ENCODE measurements at regions not wholly inside any gene's neighbourhood (a gene's known extent, or its start where the extent isn't known, plus 50 kb on each side); places are given as distances from the start of the nearest gene placed in this dataset.
"Not testable (repeated sequence)": the region's sequence is repeated elsewhere in the genome, so short reads cannot be mapped to it uniquely, and the experiment has no call there.

GRCh38 chr12:33834672-33835071 is 187.6 kb upstream of the ALG10 start:
- no peak for DNase-seq

DNA sequence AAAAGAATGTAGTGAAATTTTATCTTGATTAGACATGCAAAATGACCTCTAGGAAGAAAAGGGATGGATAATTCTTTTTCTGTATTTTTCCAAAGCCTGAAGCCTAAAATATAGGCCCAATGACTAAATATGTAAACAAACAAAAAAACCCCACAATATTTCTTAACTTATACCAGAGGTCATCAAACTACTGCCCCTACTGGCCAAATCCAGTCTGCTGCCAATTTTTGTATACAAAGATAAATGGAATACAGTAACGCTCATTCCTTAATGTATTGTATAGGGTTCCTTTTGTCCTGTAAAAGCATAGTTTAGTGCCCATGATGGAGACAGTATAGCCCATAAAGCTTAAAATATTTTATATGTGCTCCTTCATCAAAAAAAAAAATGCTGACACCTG is 145.7 kb upstream of the ALG10 start:
- peak; percentile 1 for DNase-seq

DNA sequence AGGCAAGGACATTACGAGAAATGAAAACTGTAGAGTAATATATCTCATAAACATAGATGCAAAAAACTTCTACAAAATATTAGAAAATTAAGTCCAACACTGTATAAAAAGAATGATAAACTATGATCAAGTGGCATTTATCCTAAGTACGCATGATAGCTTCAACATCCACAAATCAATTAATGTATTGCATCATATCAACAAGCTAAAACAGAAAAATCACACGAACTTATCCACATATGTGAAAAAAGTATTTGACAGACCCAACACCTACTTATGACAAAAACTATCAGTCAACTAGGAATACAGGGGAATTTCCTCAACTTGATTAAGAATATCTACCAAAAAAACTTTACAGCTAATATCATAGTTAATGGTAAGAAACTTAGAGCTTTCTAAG is 129.9 kb upstream of the ALG10 start:
- DNase-seq: no peak

GRCh38 chr12:33920460-33920859 is 101.8 kb upstream of the ALG10 start:
- not testable (repeated sequence) for DNase-seq

DNA sequence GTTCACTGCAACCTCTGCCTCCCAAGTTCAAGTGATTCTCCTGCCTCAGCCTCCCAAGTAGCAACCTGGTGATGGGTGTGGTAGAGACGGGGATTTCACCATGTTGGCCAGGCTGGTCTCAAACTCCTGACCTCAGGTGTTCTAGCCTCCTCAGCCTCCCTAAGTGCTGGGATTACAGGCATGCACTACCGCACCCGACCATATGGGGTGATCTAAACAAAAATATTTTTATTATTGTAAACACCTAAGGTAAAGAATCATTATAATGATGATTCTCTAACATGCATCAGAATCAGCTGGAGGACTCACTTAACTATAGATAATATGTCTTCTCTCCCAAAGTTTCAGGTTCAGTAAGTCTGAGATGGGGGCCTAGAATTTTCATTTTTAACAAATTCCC is 96.2 kb upstream of the ALG10 start:
- peak; percentile 0 for DNase-seq

DNA sequence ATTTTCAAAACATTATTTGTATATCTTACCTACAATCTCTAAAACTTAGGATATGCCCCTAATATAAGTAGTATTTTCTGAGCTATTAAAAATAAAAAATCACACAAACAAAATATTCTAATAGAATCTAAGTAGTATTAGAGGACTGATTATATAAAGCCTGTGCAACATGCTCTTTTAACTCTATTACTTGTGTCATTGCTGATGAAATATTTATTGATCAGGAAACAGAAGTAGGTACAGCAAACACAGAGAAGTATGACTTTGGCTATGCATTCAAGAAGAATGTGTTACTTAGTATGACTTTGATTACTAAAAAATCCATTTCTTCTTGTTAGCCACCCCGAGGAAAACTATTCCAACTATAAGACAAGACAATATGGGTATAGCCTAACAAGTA is 84.6 kb upstream of the ALG10 start:
- not testable (repeated sequence) for DNase-seq

- DNase-seq: no peak
Observed at GRCh38 chr12:33942172-33942571, 80.1 kb upstream of the ALG10 start.

GRCh38 chr12:33944703-33945437 is 77.4 kb upstream of the ALG10 start:
- DNase-seq: no peak

- DNase-seq: no peak
Observed at GRCh38 chr12:33945438-33945784, 76.9 kb upstream of the ALG10 start.

DNA sequence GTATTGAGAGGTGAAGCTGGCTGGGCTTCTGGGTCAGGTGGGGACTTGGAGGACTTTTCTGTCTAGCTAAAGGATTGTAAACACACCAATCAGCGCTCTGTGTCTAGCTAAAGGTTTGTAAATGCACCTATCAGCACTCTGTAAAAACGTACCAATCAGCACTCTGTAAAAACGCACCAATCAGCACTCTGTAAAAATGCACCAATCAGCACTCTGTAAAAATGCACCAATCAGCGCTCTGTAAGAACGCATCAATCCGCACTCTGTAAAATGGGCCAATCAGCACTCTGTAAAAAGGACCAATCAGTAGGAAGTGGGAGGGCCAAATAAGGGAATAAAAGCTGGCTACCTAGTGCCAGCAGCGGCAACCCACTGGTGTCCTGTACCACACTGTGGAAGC is 56.1 kb upstream of the ALG10 start:
- not testable (repeated sequence) for DNase-seq

DNA sequence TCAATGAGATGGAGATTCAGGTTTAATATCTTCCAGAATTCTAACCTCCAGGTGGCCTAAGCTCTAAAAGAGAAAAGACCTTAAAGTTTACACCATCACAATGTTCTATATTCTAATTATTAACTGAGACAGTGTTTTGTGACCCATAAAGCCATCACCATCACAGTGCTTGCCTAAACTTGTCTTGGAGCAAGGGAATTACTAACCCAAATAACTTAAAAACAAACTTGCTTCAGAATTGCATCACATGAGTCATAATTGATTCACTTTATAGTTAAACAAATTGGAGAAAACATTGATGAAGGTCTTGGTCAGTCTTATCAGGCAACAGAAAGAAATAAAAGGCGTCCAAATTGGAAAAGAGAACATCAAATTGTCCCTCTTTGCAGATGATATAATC is 54.5 kb upstream of the ALG10 start:
- DNase-seq: no peak

Data from hematopoietic multipotent progenitor cell treated with erythropoietin and hydrocortisone succinate and interleukin-3 and kit ligand, for 6 days (in vitro differentiated cells).